Muscle layer of colon (tissue), 2 donors: ENCODE measurements at regions not wholly inside any gene's neighbourhood (a gene's known extent, or its start where the extent isn't known, plus 50 kb on each side); places are given as distances from the start of the nearest gene placed in this dataset.

Experiments used
- H3K27ac ChIP-seq: one replicate; pipeline ENCODE4 v1.7.0; 2013; ENCODE audit warnings: low read depth, mild to moderate bottlenecking, low read length, moderate library complexity
- H3K27me3 ChIP-seq, 2 donors: one replicate each; pipeline ENCODE4 v1.7.0; 2013; ENCODE audit warnings: low read length in 2 of 2, mild to moderate bottlenecking in 2 of 2; ENCODE audit not compliant: insufficient read depth in 2 of 2, control insufficient read depth in 1 of 2
- H3K36me3 ChIP-seq: one replicate; pipeline ENCODE4 v1.7.0; 2013; ENCODE audit warnings: mild to moderate bottlenecking, low read length; ENCODE audit not compliant: insufficient read depth
- H3K4me1 ChIP-seq: one replicate; pipeline ENCODE4 v1.7.0; 2013; ENCODE audit warnings: mild to moderate bottlenecking, low read length; ENCODE audit not compliant: insufficient read depth
- H3K4me3 ChIP-seq, 2 donors: one replicate each; pipeline ENCODE4 v1.7.0; 2013; ENCODE audit warnings: low read length in 2 of 2, low read depth in 1 of 2, mild to moderate bottlenecking in 1 of 2, moderate library complexity in 1 of 2
- H3K9ac ChIP-seq: one replicate; pipeline ENCODE4 v1.7.0; 2013; ENCODE audit warnings: low read length
- H3K9me3 ChIP-seq: one replicate; pipeline ENCODE4 v1.7.0; 2013; ENCODE audit warnings: mild to moderate bottlenecking, low read length
- donor health status: abdominal sarcoma.
- donor health status: Adenocarcinoma of cecum.

DNA sequence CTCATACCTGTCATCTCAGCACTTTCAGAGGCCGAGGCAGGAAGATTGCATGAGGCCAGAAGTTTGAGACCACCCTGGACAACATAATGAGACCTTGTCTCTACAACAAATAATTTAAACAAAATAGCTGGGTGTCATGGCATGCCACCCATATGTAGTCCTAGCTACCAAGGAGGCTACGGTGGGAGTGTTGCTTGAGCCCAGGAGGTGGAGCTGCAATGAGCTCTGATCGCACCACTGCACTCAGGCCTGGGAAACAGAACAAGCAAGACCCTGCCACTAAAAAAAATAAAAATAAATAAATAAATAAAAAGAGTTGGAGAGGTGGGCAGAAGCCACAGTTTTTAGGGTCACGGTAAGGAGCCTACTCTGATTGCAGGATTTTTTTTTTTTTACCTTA lies 136.0 kb downstream of the TANC2 start:
- Histone ChIP-seq H3K27ac (no peak overlapping the region), H3K9me3 (no peaks in the 10 kb centered on the region), H3K27me3 (no peaks in the 10 kb centered on the region), H3K36me3 (no peaks in the 10 kb centered on the region), H3K4me3 (no peak overlapping the region), H3K4me1 (no peaks in the 10 kb centered on the region), H3K9ac (no peak overlapping the region)

DNA sequence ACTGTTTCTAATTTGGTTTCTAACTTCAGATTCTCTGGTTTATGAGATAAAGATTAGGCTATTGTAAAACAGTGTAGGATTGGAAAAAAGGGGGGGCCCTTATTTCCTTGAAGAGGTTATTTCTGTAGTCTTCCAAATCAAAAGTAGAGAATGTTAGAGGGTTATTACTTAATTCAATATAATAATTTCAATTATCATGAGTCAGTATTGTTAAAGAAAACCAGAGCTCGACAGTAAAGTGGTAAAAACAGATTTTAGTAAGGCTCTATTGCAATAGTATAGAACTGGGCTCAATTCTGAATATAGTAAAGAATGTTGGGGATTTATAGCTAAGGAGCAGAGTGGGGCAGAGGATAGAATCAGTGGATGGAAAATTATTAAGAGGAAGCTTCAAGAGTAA lies 140.0 kb downstream of the TANC2 start:
- H3K36me3 ChIP-seq, result no peaks in the 10 kb centered on the region
- no peak overlapping the region for H3K9ac ChIP-seq
- H3K27ac ChIP-seq, result no peak overlapping the region
- no peaks in the 10 kb centered on the region for H3K27me3 ChIP-seq
- H3K9me3 ChIP-seq, result no peaks in the 10 kb centered on the region
- H3K4me3 ChIP-seq, result no peak overlapping the region
- no peaks in the 10 kb centered on the region for H3K4me1 ChIP-seq

DNA sequence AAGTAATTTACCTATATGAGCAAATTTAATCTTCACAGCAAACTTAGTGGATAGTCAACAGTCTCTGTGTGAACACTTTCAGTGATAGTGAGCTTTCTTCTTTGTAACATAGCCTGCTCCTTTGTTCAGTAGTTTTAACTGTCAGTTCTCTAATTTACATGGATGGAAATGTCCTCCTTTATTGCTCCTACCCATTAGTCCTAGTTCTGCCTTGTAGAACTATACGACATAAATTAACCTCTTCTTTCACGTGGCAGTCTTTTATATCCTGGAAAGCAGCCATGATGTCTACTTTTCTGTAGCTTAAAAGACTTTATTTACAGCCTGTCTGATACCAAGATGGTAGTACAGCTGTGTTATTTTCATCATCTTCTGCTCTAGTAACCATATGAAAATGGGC lies 143.6 kb downstream of the TANC2 start:
- Histone ChIP-seq H3K36me3 (no peaks in the 10 kb centered on the region), H3K27ac (no peak overlapping the region), H3K27me3 (no peaks in the 10 kb centered on the region), H3K4me1 (no peaks in the 10 kb centered on the region), H3K9ac (no peak overlapping the region), H3K4me3 (no peak overlapping the region), H3K9me3 (no peaks in the 10 kb centered on the region)

DNA sequence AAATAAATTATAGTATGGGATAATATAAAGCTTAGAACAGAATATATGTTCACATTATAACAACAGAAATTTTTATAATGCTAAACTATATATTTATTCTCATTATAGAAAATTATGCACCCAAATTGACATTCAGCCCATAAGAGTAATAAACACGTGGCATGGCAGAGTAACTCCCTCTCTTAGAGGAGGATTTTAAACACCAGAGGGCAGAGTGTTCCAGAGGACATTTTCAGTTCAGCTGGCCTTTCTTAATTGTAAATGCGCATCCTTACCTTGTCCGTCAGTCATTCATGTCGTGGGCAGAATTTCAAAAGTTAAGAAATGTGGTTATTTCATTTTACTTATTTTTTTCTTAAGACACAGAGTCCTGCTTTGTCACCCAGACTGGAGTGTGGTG lies 147.1 kb downstream of the TANC2 start:
- H3K27ac ChIP-seq, result no peak overlapping the region
- H3K36me3 ChIP-seq, result no peaks in the 10 kb centered on the region
- H3K4me1 ChIP-seq, result no peaks in the 10 kb centered on the region
- no peak overlapping the region for H3K9ac ChIP-seq
- no peaks in the 10 kb centered on the region for H3K27me3 ChIP-seq
- no peak overlapping the region for H3K4me3 ChIP-seq
- H3K9me3 ChIP-seq, result no peaks in the 10 kb centered on the region

DNA sequence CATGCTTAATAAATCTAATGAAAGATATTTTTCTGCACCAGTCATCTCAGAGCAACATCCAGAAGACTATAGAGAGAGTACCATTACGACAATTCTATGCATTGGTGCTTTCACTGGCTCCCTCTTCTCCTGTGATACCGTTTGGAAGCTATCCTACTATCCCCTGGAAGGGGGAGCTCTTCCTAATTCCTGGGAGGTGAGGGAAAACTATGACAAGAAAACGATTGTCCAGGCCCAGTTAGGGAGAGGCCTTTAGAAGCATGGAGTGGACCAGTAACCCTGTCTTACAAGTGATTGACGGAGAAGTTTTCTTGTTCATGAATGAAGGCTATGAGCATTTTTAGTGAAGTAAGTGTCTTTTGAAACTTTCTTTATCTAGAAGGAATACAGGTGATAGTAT lies 150.2 kb downstream of the TANC2 start:
- Histone ChIP-seq H3K27ac (no peak overlapping the region), H3K9me3 (no peaks in the 10 kb centered on the region), H3K4me3 (no peak overlapping the region), H3K27me3 (no peaks in the 10 kb centered on the region), H3K4me1 (no peaks in the 10 kb centered on the region), H3K36me3 (no peaks in the 10 kb centered on the region), H3K9ac (no peak overlapping the region)

DNA sequence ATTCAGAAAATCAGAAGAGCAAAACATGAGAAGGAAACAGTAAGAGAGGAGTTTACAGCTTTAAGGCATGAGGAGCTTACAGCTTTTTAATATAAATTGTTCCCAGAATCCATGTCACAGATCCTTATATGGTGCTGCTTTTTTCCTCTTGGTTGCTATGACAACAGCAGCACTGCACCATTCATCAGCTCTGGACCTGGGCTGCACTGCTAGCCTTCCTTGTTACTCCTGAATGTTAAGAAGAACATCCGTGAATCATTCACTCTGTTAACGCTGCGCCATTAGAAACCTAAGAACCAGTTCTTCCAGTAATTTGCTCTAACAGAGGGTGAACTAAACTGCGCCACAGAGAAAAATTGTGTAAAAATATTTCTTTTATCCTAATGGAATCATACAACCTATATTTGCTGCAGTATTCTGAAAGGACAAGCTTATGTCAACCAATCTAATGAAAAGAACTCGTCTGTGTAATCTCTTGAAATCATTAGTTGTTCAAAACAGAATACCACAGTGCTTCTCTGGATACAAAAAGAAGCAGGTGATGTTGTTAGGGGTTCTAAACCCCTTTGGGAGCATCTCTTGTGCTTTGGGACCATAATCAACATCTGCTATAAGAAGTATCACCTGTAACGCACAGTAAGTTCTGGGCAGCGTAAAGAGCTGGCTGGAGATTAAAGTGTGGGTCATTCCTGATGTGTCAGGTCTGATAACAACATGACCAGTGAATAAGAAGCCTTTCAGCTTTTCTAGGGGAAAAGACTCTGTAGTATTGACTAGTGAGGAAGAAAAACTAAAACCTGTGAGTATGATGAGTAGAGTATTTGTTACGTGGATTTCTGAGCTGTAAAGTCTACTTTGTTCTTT lies 151.2 kb downstream of the TANC2 start:
- no peaks in the 10 kb centered on the region for H3K4me1 ChIP-seq
- H3K36me3 ChIP-seq, result no peaks in the 10 kb centered on the region
- H3K4me3 ChIP-seq, result no peak overlapping the region
- no peak overlapping the region for H3K9ac ChIP-seq
- no peaks in the 10 kb centered on the region for H3K9me3 ChIP-seq
- no peaks in the 10 kb centered on the region for H3K27me3 ChIP-seq
- H3K27ac ChIP-seq, result no peak overlapping the region

DNA sequence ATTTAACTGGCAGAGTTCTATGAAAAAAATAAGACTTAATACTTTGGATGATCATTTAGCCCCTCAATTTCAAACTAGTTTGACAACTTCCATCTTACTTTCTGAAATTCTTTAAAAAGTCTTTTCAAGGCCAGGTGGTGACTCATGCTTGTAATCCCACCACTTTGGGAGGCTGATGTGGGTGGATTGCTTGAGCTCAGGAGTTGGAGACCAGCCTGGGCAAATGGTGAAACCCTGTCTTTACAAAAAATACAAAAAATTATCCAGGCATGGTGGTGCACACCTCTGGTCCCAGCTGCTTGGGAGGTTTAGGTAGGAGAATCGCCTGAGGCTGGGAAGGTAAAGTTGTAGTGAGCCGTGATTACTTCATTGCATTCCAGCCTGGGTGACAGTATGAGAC lies 154.4 kb downstream of the TANC2 start:
- no peak overlapping the region for H3K4me3 ChIP-seq
- no peaks in the 10 kb centered on the region for H3K27me3 ChIP-seq
- no peaks in the 10 kb centered on the region for H3K36me3 ChIP-seq
- H3K9ac ChIP-seq, result no peak overlapping the region
- H3K27ac ChIP-seq, result no peak overlapping the region
- H3K4me1 ChIP-seq, result no peaks in the 10 kb centered on the region
- H3K9me3 ChIP-seq, result no peaks in the 10 kb centered on the region

DNA sequence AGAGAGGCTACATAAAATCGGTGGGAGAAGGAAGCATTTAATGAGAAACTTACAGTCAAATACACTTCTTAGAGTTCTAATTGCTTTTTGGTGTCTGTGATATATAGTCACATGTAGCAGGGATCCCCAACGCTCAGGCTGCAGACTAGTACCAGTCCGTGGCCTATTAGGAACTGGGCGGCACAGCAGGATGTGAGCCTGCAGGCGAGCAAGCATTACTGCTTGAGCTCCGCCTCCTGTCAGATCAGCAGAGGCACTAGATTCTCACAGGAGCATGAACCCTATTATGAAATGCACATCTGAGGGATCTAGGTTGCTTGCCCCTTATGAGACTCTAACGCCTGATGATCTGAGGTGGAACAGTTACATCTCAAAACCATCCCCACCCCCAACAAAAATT lies 158.5 kb downstream of the TANC2 start:
- Histone ChIP-seq H3K9me3 (no peaks in the 10 kb centered on the region), H3K4me3 (no peak overlapping the region), H3K4me1 (no peaks in the 10 kb centered on the region), H3K9ac (no peak overlapping the region), H3K36me3 (no peaks in the 10 kb centered on the region), H3K27me3 (no peaks in the 10 kb centered on the region), H3K27ac (no peak overlapping the region)

DNA sequence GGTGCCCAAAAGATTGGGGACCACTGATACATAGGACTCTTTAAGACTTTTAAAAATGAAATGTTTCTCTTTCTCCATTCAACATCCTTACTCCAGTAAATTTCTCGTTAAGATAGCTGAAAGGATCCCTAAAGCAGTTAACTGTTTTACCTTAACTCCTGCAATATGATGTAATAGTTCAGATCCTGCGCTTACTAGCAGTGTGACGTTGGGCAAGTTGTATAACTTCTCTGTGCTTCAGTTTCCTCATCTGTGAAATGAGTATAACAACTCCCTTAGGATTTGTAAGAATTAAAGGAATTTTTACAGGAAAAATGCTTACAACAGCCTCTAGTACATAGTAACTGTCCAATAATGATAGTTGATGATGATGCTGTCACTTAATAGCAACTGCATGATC lies 158.9 kb downstream of the TANC2 start:
- H3K27me3 ChIP-seq, result no peaks in the 10 kb centered on the region

DNA sequence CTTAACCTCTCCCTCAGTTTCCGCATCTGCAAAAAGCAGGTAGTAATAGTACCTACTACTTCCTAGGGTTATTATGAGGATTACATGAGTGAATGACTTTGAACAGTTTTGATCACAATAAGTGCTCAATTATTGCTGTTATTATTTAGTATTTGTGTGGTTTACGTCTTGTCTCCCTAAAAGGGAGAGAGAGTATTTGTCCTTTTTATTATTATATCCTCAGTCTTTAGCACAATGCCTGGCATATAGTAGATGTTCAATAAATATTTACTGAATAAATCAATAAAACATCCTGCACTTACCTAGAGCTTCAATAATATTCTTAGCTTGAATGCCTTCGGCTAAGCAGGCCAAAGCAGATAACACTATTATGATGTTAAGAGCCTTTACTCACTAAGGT lies 160.0 kb downstream of the TANC2 start:
- Histone ChIP-seq H3K4me1 (no peaks in the 10 kb centered on the region), H3K36me3 (no peaks in the 10 kb centered on the region), H3K9me3 (no peaks in the 10 kb centered on the region), H3K4me3 (no peak overlapping the region), H3K27me3 (no peaks in the 10 kb centered on the region), H3K27ac (no peak overlapping the region), H3K9ac (no peak overlapping the region)

More for the DNA sequence above, 158.9 kb downstream of the TANC2 start:
- H3K9ac ChIP-seq, result no peak overlapping the region
- no peaks in the 10 kb centered on the region for H3K9me3 ChIP-seq
- H3K4me3 ChIP-seq, result no peak overlapping the region
- H3K36me3 ChIP-seq, result no peaks in the 10 kb centered on the region
- H3K27ac ChIP-seq, result no peak overlapping the region
- H3K4me1 ChIP-seq, result no peaks in the 10 kb centered on the region

DNA sequence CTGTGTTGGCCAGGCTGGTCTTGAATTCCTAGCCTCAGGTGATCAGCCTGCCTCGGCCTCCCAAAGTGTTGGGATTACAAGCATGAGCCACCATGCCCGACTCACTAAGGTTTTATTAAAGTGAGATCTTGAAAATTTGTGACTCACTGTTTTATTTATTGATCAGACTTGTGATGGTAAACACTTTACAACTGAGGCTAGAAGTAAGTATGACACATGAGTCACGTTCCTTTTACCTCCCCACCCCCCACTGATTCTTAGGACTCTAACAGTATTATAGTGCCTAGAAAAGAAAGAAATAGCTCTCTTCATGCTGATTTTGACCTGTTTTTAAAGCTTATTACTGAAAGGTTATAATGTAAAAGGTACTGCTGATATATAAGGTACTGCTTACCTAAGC lies 160.6 kb downstream of the TANC2 start:
- H3K4me3 ChIP-seq, result no peak overlapping the region
- no peak overlapping the region for H3K27ac ChIP-seq
- no peaks in the 10 kb centered on the region for H3K4me1 ChIP-seq
- H3K27me3 ChIP-seq, result no peaks in the 10 kb centered on the region
- H3K9me3 ChIP-seq, result no peaks in the 10 kb centered on the region
- no peak overlapping the region for H3K9ac ChIP-seq
- no peaks in the 10 kb centered on the region for H3K36me3 ChIP-seq

DNA sequence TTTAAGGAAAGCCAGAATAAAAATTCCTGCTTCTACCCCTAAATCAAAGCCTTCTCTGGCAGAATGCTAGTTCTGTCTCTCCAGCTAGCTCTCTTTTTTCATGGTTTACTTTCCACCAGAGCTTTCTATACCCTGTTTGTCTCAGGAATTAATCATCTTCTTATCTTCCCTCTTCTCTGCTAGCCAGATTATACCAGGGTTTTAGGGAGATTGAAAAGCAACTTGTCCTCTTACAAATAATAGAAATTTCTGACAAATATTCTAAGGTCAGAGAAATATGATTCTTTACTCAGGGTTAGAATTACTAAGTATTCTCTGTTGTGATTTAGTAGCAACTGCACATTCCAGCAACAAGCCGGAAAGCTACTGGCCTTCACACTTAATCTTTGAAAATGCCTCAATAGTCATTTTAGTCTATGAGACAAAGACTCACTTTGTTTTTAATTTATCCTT lies 166.4 kb downstream of the TANC2 start:
- no peak overlapping the region for H3K4me3 ChIP-seq
- H3K36me3 ChIP-seq, result no peaks in the 10 kb centered on the region
- H3K9me3 ChIP-seq, result no peaks in the 10 kb centered on the region
- H3K27ac ChIP-seq, result no peak overlapping the region
- H3K27me3 ChIP-seq, result no peaks in the 10 kb centered on the region
- H3K9ac ChIP-seq, result no peak overlapping the region
- H3K4me1 ChIP-seq, result no peaks in the 10 kb centered on the region
